Activated CD8-positive, alpha-beta T cell treated with anti-CD3 and anti-CD28 coated beads for 36 hours (primary cell): ENCODE measurements at regions not wholly inside any gene's neighbourhood (a gene's known extent, or its start where the extent isn't known, plus 50 kb on each side); places are given as distances from the start of the nearest gene placed in this dataset.

Source experiments
- ATAC-seq: fragments of 200-7000 bp; cut with Tn5 transposase; one replicate; pipeline ENCODE4 v1.10.0; 2021; ENCODE audit warnings: mild to moderate bottlenecking, moderate library complexity
- CTCF ChIA-PET: fragments of 350-600 bp; sonication (Branson Sonifier 250); formaldehyde crosslinking; loops from one replicate; lab custom pipeline; 2021; ENCODE audit warnings: antibody characterized with exemption; lab: Charles Lee
- POLR2A ChIA-PET: fragments of 350-600 bp; sonication (Branson Sonifier 250); formaldehyde crosslinking; loops from one replicate; lab custom pipeline; 2021; ENCODE audit warnings: antibody characterized with exemption; lab: Charles Lee
- DNase-seq: peaks from one replicate; pipeline ENCODE4 v3.0.0-alpha.2; 2020
- H3K27ac Mint-ChIP-seq: one replicate; pipeline ENCODE4 v1.8.0; 2021; ENCODE audit warnings: mild to moderate bottlenecking, mixed read lengths
- H3K27me3 Mint-ChIP-seq: one replicate; pipeline ENCODE4 v1.8.0; 2021; ENCODE audit warnings: mixed read lengths
- H3K36me3 Mint-ChIP-seq: one replicate; pipeline ENCODE4 v1.8.0; 2021; ENCODE audit warnings: low read depth, mixed read lengths
- H3K4me1 Mint-ChIP-seq: one replicate; pipeline ENCODE4 v1.8.0; 2021; ENCODE audit warnings: low read depth, mixed read lengths
- H3K4me3 Mint-ChIP-seq: one replicate; pipeline ENCODE4 v1.8.0; 2021; ENCODE audit warnings: mild to moderate bottlenecking, moderate library complexity, mixed read lengths
- H3K9me3 Mint-ChIP-seq: one replicate; pipeline ENCODE4 v1.8.0; 2021; ENCODE audit warnings: mixed read lengths
- intact Hi-C: fragments of 100-400 bp; cut with micrococcal nuclease; formaldehyde crosslinking; loops from one replicate; pipeline ENCODE4 v1.10.0; 2022
- TF ChIP-seq, protein P1 (sequence below): fragments of 200-600 bp; IDR thresholded peaks from one replicate; pipeline ENCODE4 v1.8.0; 2022; ENCODE audit warnings: antibody characterized with exemption, mild to moderate bottlenecking

DNA sequence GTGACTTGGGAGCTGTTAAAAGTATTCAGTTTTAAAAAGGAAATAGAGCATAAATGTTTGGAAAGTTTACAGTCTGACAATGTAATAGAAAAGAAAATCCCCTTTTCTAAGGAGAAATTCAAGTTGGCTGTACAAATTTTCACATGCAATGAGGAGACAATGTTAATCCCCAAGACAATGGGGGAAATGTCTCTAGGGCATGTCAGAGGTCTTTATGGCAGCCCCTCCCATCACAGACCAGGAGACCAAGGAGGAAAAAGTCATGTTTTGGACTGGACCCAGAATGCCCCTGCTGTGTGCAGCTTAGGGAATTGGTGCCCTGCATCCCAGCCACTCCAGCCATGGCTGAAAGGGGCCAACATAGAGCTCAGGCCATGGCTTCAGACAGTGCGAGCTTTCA, 831.1 kb upstream of the ADGRL3 start:
- Mint-ChIP-seq H3K4me3 (no peak overlapping the region), H3K36me3 (no peaks in the 10 kb centered on the region), H3K27ac (no peak overlapping the region), H3K4me1 (no peaks in the 10 kb centered on the region), H3K9me3 (peaks cover 9% of the 10 kb centered on the region), H3K27me3 (no peaks in the 10 kb centered on the region)
- CTCF ChIA-PET, result no interaction called here
- TF ChIP-seq, protein P1, sequence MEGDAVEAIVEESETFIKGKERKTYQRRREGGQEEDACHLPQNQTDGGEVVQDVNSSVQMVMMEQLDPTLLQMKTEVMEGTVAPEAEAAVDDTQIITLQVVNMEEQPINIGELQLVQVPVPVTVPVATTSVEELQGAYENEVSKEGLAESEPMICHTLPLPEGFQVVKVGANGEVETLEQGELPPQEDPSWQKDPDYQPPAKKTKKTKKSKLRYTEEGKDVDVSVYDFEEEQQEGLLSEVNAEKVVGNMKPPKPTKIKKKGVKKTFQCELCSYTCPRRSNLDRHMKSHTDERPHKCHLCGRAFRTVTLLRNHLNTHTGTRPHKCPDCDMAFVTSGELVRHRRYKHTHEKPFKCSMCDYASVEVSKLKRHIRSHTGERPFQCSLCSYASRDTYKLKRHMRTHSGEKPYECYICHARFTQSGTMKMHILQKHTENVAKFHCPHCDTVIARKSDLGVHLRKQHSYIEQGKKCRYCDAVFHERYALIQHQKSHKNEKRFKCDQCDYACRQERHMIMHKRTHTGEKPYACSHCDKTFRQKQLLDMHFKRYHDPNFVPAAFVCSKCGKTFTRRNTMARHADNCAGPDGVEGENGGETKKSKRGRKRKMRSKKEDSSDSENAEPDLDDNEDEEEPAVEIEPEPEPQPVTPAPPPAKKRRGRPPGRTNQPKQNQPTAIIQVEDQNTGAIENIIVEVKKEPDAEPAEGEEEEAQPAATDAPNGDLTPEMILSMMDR, result no peak
- ATAC-seq (no peak), DNase-seq (no peak)
- POLR2A ChIA-PET, result no interaction called here
- intact Hi-C loops, result no loop called here

GRCh38 chr4:60378010-60378409, 822.1 kb upstream of the ADGRL3 start:
- intact Hi-C loops, result no loop called here
- H3K4me3 Mint-ChIP-seq, result no peak overlapping the region
- DNase-seq (no peak), ATAC-seq (no peak)
- no peaks in the 10 kb centered on the region for H3K36me3 Mint-ChIP-seq
- no peak overlapping the region for H3K27ac Mint-ChIP-seq
- peaks cover 5% of the 10 kb centered on the region for H3K9me3 Mint-ChIP-seq
- CTCF ChIA-PET, result no interaction called here
- no peaks in the 10 kb centered on the region for H3K27me3 Mint-ChIP-seq
- TF ChIP-seq, protein P1, result no peak
- no peaks in the 10 kb centered on the region for H3K4me1 Mint-ChIP-seq
- POLR2A ChIA-PET, result no interaction called here

- H3K27me3 Mint-ChIP-seq, result no peaks in the 10 kb centered on the region
- POLR2A ChIA-PET, result no interaction called here
- TF ChIP-seq, protein P1, result no peak
- no peaks in the 10 kb centered on the region for H3K36me3 Mint-ChIP-seq
- H3K4me1 Mint-ChIP-seq, result no peaks in the 10 kb centered on the region
- H3K4me3 Mint-ChIP-seq, result no peak overlapping the region
- CTCF ChIA-PET, result no interaction called here
- intact Hi-C loops, result no loop called here
- DNase-seq (no peak), ATAC-seq (no peak)
- no peak overlapping the region for H3K27ac Mint-ChIP-seq
- H3K9me3 Mint-ChIP-seq, result peaks cover 4% of the 10 kb centered on the region
Measured at GRCh38 chr4:60384516-60384915, 815.6 kb upstream of the ADGRL3 start.

DNA sequence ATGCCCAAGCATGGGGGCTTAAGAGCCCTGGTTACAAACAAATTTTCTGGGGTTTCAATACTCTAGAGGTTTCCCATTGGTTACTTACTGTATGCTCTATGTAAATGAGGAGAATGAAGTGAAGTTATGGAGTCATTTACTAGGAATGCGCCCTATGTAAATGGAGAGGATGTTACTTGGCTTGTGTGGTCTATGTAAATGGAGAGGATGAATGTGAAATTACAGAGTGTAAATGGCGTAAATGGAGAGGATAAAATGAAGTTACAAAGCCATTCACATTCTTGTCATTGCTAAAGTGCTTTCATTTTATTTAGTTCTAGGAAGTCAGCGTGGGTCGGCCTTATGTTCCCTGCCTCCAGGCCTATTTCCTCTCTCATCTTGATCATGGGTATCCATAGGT, 810.5 kb upstream of the ADGRL3 start:
- no peaks in the 10 kb centered on the region for H3K4me1 Mint-ChIP-seq
- no peak overlapping the region for H3K4me3 Mint-ChIP-seq
- intact Hi-C loops, result no loop called here
- TF ChIP-seq, protein P1, result no peak
- H3K36me3 Mint-ChIP-seq, result no peaks in the 10 kb centered on the region
- ChIA-PET CTCF (no interaction called here), POLR2A (no interaction called here)
- no peaks in the 10 kb centered on the region for H3K27me3 Mint-ChIP-seq
- ATAC-seq (no peak), DNase-seq (no peak)
- H3K27ac Mint-ChIP-seq, result no peak overlapping the region
- H3K9me3 Mint-ChIP-seq, result peaks cover 8% of the 10 kb centered on the region

DNA sequence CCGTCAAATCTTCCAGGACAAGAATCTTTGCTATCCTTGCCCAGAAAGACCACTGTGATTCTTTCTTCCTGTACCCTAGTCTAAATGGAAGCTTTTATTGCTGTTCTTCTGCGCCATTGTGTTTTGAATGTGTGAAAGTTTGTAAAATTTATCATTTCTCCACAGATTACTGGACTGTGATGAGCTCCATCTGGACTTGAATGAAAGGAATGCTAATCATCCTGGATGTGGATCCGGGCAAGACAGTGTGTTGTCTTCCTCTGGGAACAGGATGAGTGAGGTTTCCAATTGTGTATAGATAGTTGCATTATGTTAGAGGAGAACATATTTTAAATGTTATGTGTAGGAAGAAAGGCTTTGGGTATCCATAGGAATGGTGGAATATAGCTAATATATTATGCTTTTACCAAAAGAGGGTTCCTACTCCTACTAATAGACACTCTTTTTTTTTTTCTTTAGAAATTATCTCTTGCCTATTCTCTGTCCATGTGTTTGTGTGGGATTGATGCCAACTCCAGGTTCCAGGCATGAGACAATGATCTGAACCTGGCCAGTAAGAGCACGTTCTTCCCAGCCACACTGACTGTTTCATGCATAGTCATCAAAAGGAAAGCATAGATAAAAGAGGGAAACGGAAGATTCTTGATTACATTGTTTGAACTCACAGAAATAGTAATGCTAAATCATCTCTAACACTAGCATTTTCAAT, 803.6 kb upstream of the ADGRL3 start:
- Mint-ChIP-seq H3K27me3 (no peaks in the 10 kb centered on the region), H3K27ac (no peak overlapping the region), H3K9me3 (peaks cover 15% of the 10 kb centered on the region), H3K4me1 (no peaks in the 10 kb centered on the region), H3K4me3 (no peak overlapping the region), H3K36me3 (no peaks in the 10 kb centered on the region)
- intact Hi-C loops, result no loop called here
- ChIA-PET POLR2A (no interaction called here), CTCF (no interaction called here)
- DNase-seq (no peak), ATAC-seq (no peak)
- TF ChIP-seq, protein P1, result no peak
